Dedifferentiated amniotic fluid mesenchymal stem cell (primary cell): ENCODE measurements at regions not wholly inside any gene's neighbourhood (a gene's known extent, or its start where the extent isn't known, plus 50 kb on each side); places are given as distances from the start of the nearest gene placed in this dataset.

Experiments
- DNase-seq: peaks from one replicate; pipeline ENCODE4 v3.0.0-alpha.2; 2016; ENCODE audit errors: extremely low spot score

- no peak for DNase-seq
These were observed 529.9 kb downstream of the MID1IP1 start for GRCh38 chrX:39331082-39331704.

GRCh38 chrX:39333451-39333850, 532.2 kb downstream of the MID1IP1 start:
- DNase-seq = no peak

GRCh38 chrX:39335513-39336235, 534.4 kb downstream of the MID1IP1 start:
- no peak for DNase-seq

GRCh38 chrX:39336671-39337311, 535.5 kb downstream of the MID1IP1 start:
- DNase-seq = no peak

- no peak for DNase-seq
These were observed 536.2 kb downstream of the MID1IP1 start for GRCh38 chrX:39337451-39337850.

GRCh38 chrX:39338583-39338982, 537.3 kb downstream of the MID1IP1 start:
- DNase-seq = no peak

- DNase-seq = no peak
These were observed 555.0 kb downstream of the MID1IP1 start for GRCh38 chrX:39356119-39356807.

GRCh38 chrX:39360101-39360500, 558.8 kb downstream of the MID1IP1 start:
- DNase-seq = no peak

GRCh38 chrX:39361736-39362135, 560.5 kb downstream of the MID1IP1 start:
- no peak for DNase-seq

GRCh38 chrX:39367416-39367815, 566.2 kb downstream of the MID1IP1 start:
- no peak for DNase-seq

- DNase-seq = no peak
These were observed 570.9 kb downstream of the MID1IP1 start for GRCh38 chrX:39372115-39372514.

GRCh38 chrX:39377157-39377556, 575.9 kb downstream of the MID1IP1 start:
- DNase-seq = no peak

- DNase-seq = no peak
These were observed 576.5 kb downstream of the MID1IP1 start for GRCh38 chrX:39377773-39378172.

- DNase-seq = no peak
These were observed 580.2 kb downstream of the MID1IP1 start for GRCh38 chrX:39381422-39381821.

- DNase-seq = no peak
These were observed 583.7 kb downstream of the MID1IP1 start for GRCh38 chrX:39384996-39385395.

- no peak for DNase-seq
These were observed 587.5 kb downstream of the MID1IP1 start for GRCh38 chrX:39388730-39389129.

- no peak for DNase-seq
These were observed 595.2 kb downstream of the MID1IP1 start for GRCh38 chrX:39396358-39396995.

- no peak for DNase-seq
These were observed 596.4 kb downstream of the MID1IP1 start for GRCh38 chrX:39397561-39398199.

- no peak for DNase-seq
These were observed 597.1 kb downstream of the MID1IP1 start for GRCh38 chrX:39398215-39398962.

GRCh38 chrX:39398963-39399261, 597.7 kb downstream of the MID1IP1 start:
- no peak for DNase-seq

- DNase-seq = no peak
These were observed 598.1 kb downstream of the MID1IP1 start for GRCh38 chrX:39399387-39399786.
